ENCODE measurements at regions not wholly inside any gene's neighbourhood (a gene's known extent, or its start where the extent isn't known, plus 50 kb on each side); places are given as distances from the start of the nearest gene placed in this dataset.

DNA sequence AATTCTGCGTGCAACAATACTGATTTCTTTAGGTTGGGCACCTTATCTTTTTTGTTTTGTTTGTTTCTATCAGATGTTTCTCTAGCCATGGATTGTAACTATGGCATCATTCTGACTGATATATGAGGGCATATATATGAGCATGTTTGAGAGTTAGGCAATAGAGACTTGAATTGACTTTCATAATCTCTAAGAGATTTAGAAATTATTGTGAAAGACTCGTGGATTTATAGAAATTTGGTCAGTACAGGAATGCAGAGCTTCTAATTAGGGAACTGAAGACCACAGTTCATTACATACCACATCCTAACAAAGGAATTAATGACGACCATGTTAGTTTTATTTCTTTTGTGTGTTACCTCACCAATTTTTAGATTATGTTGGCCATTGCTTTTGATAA, 546.0 kb upstream of the GRAMD2B start:
- H3K4me3 ChIP-seq (ENCODE audit: low read length in 2 of 2): no peak overlapping the region
- H3K36me3 ChIP-seq (ENCODE audit: control insufficient read depth in 1 of 2, insufficient read depth in 2 of 2, low read length in 1 of 2): no peaks in the 10 kb centered on the region
- H3K4me1 ChIP-seq (ENCODE audit: control insufficient read depth in 1 of 2, insufficient read depth in 2 of 2, low read length in 2 of 2): no peaks in the 10 kb centered on the region
- no peak for ATAC-seq (ENCODE audit: low FRiP score)
- H3K9me3 ChIP-seq (ENCODE audit: control insufficient read depth, low read length): peaks cover 2% of the 10 kb centered on the region
- H3K27ac ChIP-seq (ENCODE audit: low read depth in 1 of 2, low read length in 2 of 2): no peak overlapping the region
- 81 to 85% methylated on average over 3 of the region's 3 CpGs for WGBS, 2 donors
- intact Hi-C loops (cut with DNase I): no loop called here
- H3K27me3 ChIP-seq (ENCODE audit: control insufficient read depth in 1 of 2, insufficient read depth in 2 of 2, low read length in 1 of 2): no peaks in the 10 kb centered on the region
- DNase-seq: no peak

DNA sequence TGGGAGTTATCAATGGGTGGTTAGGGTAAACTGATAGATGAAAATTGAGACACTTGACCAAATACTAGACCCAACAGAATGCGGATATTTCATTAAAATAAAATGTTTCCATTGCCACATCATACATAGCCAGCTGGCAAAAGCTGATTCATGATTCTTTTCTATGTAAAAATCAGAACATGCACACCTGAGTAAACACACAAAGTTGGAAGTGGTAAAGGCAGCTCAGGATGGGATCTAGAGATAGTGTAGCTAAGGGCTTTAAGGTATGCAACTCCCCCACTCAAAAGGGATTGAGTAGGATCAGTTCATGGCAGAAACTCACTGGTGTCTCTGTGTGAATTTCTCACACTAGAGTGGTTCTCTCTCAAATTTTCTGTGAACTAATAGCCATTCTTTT, 541.1 kb upstream of the GRAMD2B start:
- 77 to 82% methylated on average over 1 of the region's 1 CpG for WGBS, 2 donors
- no peaks in the 10 kb centered on the region for H3K36me3 ChIP-seq (ENCODE audit: control insufficient read depth in 1 of 2, insufficient read depth in 2 of 2, low read length in 1 of 2)

DNA sequence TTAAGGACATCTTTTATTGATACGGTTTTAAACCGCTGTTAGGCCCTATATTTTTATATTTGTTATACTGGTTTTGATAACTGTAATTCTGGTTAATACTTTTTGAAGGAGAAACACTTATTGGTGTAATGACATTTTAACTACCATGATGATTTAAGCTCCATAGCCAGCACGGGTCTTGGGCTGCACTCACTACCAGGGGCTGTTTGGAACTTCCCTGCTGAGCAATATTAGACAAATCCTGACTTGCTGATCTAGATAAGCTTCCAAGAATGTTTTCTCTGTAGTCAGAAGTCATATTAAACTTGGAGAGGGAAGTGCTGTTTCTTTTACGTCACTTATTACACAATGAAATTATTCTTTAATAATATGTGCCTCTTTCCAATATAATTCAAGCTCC, 540.0 kb upstream of the GRAMD2B start:
- Histone ChIP-seq H3K36me3 (ENCODE audit: control insufficient read depth in 1 of 2, insufficient read depth in 2 of 2, low read length in 1 of 2) (no peaks in the 10 kb centered on the region), H3K27ac (ENCODE audit: low read depth in 1 of 2, low read length in 2 of 2) (no peak overlapping the region), H3K4me3 (ENCODE audit: low read length in 2 of 2) (no peak overlapping the region), H3K4me1 (ENCODE audit: control insufficient read depth in 1 of 2, insufficient read depth in 2 of 2, low read length in 2 of 2) (no peaks in the 10 kb centered on the region), H3K27me3 (ENCODE audit: control insufficient read depth in 1 of 2, insufficient read depth in 2 of 2, low read length in 1 of 2) (no peaks in the 10 kb centered on the region), H3K9me3 (ENCODE audit: control insufficient read depth, low read length) (peaks cover 2% of the 10 kb centered on the region)
- DNase-seq (no peak), ATAC-seq (ENCODE audit: low FRiP score) (no peak)
- WGBS, 2 donors: 71% methylated on average over 4 of the region's 4 CpGs
- intact Hi-C loops (cut with DNase I): no loop called here

More for the DNA sequence above, 541.1 kb upstream of the GRAMD2B start:
- Histone ChIP-seq H3K4me3 (ENCODE audit: low read length in 2 of 2) (no peak overlapping the region), H3K4me1 (ENCODE audit: control insufficient read depth in 1 of 2, insufficient read depth in 2 of 2, low read length in 2 of 2) (no peaks in the 10 kb centered on the region), H3K9me3 (ENCODE audit: control insufficient read depth, low read length) (peaks cover 2% of the 10 kb centered on the region), H3K27me3 (ENCODE audit: control insufficient read depth in 1 of 2, insufficient read depth in 2 of 2, low read length in 1 of 2) (no peaks in the 10 kb centered on the region), H3K27ac (ENCODE audit: low read depth in 1 of 2, low read length in 2 of 2) (no peak overlapping the region)
- ATAC-seq (ENCODE audit: low FRiP score) (no peak), DNase-seq (no peak)
- intact Hi-C loops (cut with DNase I): no loop called here

DNA sequence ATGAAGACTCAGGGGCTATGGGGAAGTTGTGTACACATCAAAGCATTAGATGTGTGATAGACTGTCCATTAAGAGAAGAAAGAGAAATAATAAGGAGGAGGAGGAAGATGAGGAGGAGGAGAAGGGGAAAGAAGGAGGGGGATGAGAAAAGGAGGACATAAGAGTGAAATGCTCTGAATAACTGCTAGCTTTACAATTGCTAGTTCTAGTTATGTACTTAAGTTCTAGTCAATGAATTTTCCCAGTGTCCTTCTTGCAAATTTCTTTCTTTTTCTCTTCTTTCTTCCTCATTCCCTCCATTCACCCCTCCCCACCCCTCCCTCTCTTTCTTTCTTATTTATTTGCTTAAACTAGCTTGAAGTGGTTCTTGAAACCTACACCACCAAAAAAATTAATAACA, 534.9 kb upstream of the GRAMD2B start:
- no peaks in the 10 kb centered on the region for H3K27me3 ChIP-seq (ENCODE audit: control insufficient read depth in 1 of 2, insufficient read depth in 2 of 2, low read length in 1 of 2)
- H3K27ac ChIP-seq (ENCODE audit: low read depth in 1 of 2, low read length in 2 of 2): no peak overlapping the region
- H3K9me3 ChIP-seq (ENCODE audit: control insufficient read depth, low read length): no peaks in the 10 kb centered on the region
- no peak overlapping the region for H3K4me3 ChIP-seq (ENCODE audit: low read length in 2 of 2)
- no peaks in the 10 kb centered on the region for H3K36me3 ChIP-seq (ENCODE audit: control insufficient read depth in 1 of 2, insufficient read depth in 2 of 2, low read length in 1 of 2)
- no peaks in the 10 kb centered on the region for H3K4me1 ChIP-seq (ENCODE audit: control insufficient read depth in 1 of 2, insufficient read depth in 2 of 2, low read length in 2 of 2)
- intact Hi-C loops (cut with DNase I): no loop called here
- ATAC-seq (ENCODE audit: low FRiP score) (no peak), DNase-seq (no peak)

DNA sequence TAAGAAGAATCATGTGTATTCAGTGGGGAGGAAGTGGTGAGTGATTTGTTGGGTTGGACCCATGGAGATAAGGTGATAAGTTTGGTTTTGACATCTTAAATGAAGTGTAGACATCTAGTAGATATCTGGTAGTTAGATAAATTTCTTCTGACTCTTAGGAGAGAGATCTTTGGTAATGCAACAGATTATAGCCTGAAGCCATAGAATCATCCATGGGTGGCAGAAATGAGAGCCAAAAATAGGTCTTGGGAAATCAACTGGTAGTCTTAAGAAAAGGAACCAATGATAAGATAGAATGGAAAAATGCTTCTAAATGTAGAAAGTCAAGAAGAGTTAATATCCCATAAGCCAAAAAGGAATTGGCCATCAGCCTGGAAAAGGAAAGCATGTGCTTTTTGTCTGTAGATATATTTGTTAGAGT, 532.7 kb upstream of the GRAMD2B start:
- Histone ChIP-seq H3K9me3 (ENCODE audit: control insufficient read depth, low read length) (no peaks in the 10 kb centered on the region), H3K27me3 (ENCODE audit: control insufficient read depth in 1 of 2, insufficient read depth in 2 of 2, low read length in 1 of 2) (no peaks in the 10 kb centered on the region), H3K27ac (ENCODE audit: low read depth in 1 of 2, low read length in 2 of 2) (no peak overlapping the region), H3K4me3 (ENCODE audit: low read length in 2 of 2) (no peak overlapping the region), H3K36me3 (ENCODE audit: control insufficient read depth in 1 of 2, insufficient read depth in 2 of 2, low read length in 1 of 2) (no peaks in the 10 kb centered on the region), H3K4me1 (ENCODE audit: control insufficient read depth in 1 of 2, insufficient read depth in 2 of 2, low read length in 2 of 2) (no peaks in the 10 kb centered on the region)
- no peak for ATAC-seq (ENCODE audit: low FRiP score)
- intact Hi-C loops (cut with DNase I): no loop called here
- no peak for DNase-seq

DNA sequence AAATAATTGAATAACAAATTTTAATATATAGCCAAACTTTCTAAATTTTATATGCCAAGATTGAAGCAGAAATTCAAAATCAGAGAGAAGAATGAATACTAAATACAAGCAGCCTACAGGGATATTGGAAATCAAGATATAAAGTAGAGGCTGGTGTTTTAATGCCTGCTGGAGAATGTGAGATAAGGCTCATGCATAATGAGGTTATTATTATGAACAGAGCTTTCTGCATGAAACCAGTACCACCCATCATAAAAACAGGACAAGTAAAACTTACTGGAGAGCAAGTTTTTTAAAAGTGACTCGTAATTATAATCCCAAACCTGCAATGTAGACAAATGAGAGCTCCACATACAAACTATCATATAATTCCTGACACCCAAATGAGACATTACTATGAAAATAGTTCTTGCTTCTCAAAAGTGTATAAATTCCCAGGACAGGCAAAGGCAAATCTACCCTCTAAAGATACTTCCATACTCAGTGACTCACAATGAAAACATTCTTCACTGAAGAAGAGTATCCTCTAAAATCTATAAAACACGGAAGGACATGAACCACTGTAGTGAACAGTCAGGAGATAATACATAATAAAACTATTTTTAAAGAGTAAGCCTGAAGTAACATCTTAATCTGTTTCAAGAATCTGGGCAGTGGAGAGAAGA, 532.0 kb upstream of the GRAMD2B start:
- Histone ChIP-seq H3K27ac (ENCODE audit: low read depth in 1 of 2, low read length in 2 of 2) (no peak overlapping the region), H3K4me1 (ENCODE audit: control insufficient read depth in 1 of 2, insufficient read depth in 2 of 2, low read length in 2 of 2) (no peaks in the 10 kb centered on the region), H3K9me3 (ENCODE audit: control insufficient read depth, low read length) (no peaks in the 10 kb centered on the region), H3K4me3 (ENCODE audit: low read length in 2 of 2) (no peak overlapping the region), H3K27me3 (ENCODE audit: control insufficient read depth in 1 of 2, insufficient read depth in 2 of 2, low read length in 1 of 2) (no peaks in the 10 kb centered on the region), H3K36me3 (ENCODE audit: control insufficient read depth in 1 of 2, insufficient read depth in 2 of 2, low read length in 1 of 2) (no peaks in the 10 kb centered on the region)
- intact Hi-C loops (cut with DNase I): no loop called here
- WGBS, 2 donors: 40 to 66% methylated on average over 2 of the region's 2 CpGs
- no peak for ATAC-seq (ENCODE audit: low FRiP score)
- DNase-seq: no peak

DNA sequence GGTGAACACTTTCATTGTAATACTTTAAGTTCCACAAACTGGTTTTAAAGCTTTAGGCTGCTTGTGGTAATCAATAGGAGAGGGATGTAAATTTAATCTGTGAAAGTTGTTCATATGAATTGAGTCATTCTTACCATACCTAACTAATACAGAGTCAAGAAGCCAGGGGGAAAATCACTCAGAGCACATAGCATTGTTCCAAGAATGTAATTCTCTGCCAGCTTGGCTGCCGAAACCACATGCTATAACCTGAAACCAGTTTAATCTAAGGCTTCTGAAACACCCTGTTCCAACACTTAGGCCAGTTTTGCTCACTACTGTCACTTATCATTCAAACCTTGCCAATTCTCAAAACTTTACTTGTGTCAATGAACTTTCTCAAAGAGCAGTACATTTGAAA, 528.8 kb upstream of the GRAMD2B start:
- Histone ChIP-seq H3K27ac (ENCODE audit: low read depth in 1 of 2, low read length in 2 of 2) (no peak overlapping the region), H3K27me3 (ENCODE audit: control insufficient read depth in 1 of 2, insufficient read depth in 2 of 2, low read length in 1 of 2) (no peaks in the 10 kb centered on the region), H3K9me3 (ENCODE audit: control insufficient read depth, low read length) (no peaks in the 10 kb centered on the region), H3K36me3 (ENCODE audit: control insufficient read depth in 1 of 2, insufficient read depth in 2 of 2, low read length in 1 of 2) (no peaks in the 10 kb centered on the region), H3K4me3 (ENCODE audit: low read length in 2 of 2) (no peak overlapping the region), H3K4me1 (ENCODE audit: control insufficient read depth in 1 of 2, insufficient read depth in 2 of 2, low read length in 2 of 2) (no peaks in the 10 kb centered on the region)
- DNase-seq (no peak), ATAC-seq (ENCODE audit: low FRiP score) (no peak)
- 46 to 48% methylated on average over 1 of the region's 1 CpG for WGBS, 2 donors
- intact Hi-C loops (cut with DNase I): no loop called here

DNA sequence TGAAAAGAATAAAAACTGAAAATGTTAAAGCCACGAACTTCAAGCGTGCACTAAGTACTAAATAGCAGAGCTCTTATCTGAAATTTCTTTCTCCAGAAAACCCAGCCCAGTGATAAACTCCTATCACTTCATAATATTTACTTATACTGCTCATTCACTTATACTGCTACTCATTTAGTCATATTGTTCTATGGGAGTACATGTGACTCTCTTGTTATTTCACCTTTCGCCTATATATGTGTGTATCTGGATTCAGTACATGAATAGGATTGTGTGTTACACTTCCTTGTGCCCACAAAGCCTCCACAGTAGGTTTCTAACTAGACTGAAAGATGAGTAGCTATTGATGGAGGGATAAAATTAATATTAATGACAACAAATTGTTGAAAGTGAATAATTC, 526.8 kb upstream of the GRAMD2B start:
- WGBS, 2 donors: 32 to 54% methylated on average over 3 of the region's 3 CpGs
- ATAC-seq (ENCODE audit: low FRiP score) (no peak), DNase-seq (no peak)
- Histone ChIP-seq H3K9me3 (ENCODE audit: control insufficient read depth, low read length) (no peaks in the 10 kb centered on the region), H3K27ac (ENCODE audit: low read depth in 1 of 2, low read length in 2 of 2) (no peak overlapping the region), H3K4me1 (ENCODE audit: control insufficient read depth in 1 of 2, insufficient read depth in 2 of 2, low read length in 2 of 2) (no peaks in the 10 kb centered on the region), H3K36me3 (ENCODE audit: control insufficient read depth in 1 of 2, insufficient read depth in 2 of 2, low read length in 1 of 2) (no peaks in the 10 kb centered on the region), H3K4me3 (ENCODE audit: low read length in 2 of 2) (no peak overlapping the region), H3K27me3 (ENCODE audit: control insufficient read depth in 1 of 2, insufficient read depth in 2 of 2, low read length in 1 of 2) (no peaks in the 10 kb centered on the region)
- intact Hi-C loops (cut with DNase I): no loop called here

DNA sequence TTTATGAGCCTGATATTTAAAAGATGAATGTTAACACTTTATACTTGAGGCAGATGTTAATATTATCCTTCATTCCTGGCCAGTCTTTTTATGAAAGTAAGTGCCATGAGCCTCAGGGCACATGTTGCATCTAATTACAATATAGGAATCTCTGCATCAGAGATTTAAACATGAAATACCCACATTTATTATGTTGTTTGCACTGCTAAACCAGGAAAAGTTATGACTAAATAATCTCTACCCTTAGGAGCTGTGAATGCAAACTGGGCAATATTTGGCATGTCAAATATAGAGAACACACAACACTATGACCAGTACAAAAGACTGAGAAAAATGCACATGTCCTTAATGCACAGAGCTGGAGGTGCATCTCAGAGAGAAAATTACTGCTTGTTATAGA, 526.1 kb upstream of the GRAMD2B start:
- ATAC-seq (ENCODE audit: low FRiP score): no peak
- intact Hi-C loops (cut with DNase I): no loop called here
- H3K4me1 ChIP-seq (ENCODE audit: control insufficient read depth in 1 of 2, insufficient read depth in 2 of 2, low read length in 2 of 2): no peaks in the 10 kb centered on the region
- no peaks in the 10 kb centered on the region for H3K36me3 ChIP-seq (ENCODE audit: control insufficient read depth in 1 of 2, insufficient read depth in 2 of 2, low read length in 1 of 2)
- no peaks in the 10 kb centered on the region for H3K27me3 ChIP-seq (ENCODE audit: control insufficient read depth in 1 of 2, insufficient read depth in 2 of 2, low read length in 1 of 2)
- no peak overlapping the region for H3K4me3 ChIP-seq (ENCODE audit: low read length in 2 of 2)
- no peak for DNase-seq
- H3K27ac ChIP-seq (ENCODE audit: low read depth in 1 of 2, low read length in 2 of 2): no peak overlapping the region
- H3K9me3 ChIP-seq (ENCODE audit: control insufficient read depth, low read length): no peaks in the 10 kb centered on the region
